Activated CD4-positive, alpha-beta T cell treated with anti-CD3 and anti-CD28 coated beads, Interleukin-2, amount 50 U/mL, for 16 hours (primary cell): ENCODE measurements at regions not wholly inside any gene's neighbourhood (a gene's known extent, or its start where the extent isn't known, plus 50 kb on each side); places are given as distances from the start of the nearest gene placed in this dataset.
"Not testable (repeated sequence)": the region's sequence is repeated elsewhere in the genome, so short reads cannot be mapped to it uniquely, and the experiment has no call there.

Experiments used
- DNase-seq: peaks from one replicate; pipeline ENCODE4 v3.0.0-alpha.2; 2020

DNA sequence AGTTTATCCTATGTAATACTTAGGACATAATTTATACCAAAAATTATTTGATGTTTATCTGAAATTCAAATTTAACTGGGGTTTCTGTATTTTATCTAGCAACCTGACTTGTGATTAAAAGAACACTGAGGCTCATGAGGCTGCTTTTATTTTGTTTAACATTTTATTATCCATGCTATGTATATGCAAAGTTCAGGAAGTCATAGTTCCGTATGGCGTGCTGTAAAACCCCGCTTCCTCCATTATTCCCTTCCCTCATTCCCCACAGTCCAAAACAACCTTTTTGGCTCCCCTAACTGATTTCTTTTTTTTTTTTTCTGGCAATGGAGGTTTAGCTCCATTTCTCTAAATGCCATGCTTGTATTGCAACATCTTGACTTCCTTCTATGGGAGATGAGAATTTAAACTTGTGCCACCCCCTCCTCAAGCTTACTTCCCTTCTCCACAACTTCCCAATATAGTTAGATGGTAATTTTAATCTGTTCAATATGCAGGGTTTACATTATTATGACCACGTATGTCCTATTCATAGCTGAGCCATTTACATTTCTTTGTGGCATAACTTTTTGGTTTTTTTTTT, 138.0 kb upstream of the DNAH14 start:
- DNase-seq = no peak

DNA sequence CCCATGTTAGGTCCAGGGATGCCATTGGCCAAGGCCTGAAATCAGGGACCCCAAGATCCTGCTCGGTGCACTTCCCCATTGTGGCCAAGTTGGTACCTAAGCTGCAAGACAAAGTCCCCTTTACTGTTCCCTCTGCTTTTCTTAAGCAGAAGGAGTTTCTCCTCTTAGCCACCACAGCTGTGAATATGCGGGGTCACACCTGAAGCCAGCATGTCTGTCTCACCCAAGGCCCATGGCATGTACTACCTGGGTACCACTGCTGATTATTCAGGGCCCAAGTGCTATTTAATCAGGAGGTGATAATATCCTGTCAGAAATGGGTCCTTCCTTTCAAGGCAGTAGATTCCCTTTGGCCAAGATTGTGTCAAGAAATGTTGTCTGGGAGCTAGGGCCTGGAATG, 133.9 kb upstream of the DNAH14 start:
- DNase-seq = no peak

DNA sequence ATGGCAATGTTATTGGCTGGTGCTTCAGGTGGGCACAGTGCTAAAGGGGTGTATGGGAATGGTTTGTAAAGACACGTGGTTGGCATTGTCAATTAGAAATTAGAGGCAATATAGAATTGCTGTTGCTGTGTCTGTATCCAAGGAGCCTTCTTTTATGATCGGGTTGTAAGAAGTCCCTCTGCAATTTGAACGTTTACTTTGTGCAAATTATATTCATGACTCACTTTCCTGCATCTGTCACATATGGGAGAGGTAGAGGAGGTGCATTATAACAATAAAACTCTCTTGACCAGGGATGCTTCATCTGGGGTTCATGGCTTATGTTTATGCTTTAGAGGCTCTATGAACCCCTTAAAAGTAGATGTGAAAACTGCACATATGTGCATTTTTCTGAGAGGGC, 130.4 kb upstream of the DNAH14 start:
- no peak for DNase-seq

DNA sequence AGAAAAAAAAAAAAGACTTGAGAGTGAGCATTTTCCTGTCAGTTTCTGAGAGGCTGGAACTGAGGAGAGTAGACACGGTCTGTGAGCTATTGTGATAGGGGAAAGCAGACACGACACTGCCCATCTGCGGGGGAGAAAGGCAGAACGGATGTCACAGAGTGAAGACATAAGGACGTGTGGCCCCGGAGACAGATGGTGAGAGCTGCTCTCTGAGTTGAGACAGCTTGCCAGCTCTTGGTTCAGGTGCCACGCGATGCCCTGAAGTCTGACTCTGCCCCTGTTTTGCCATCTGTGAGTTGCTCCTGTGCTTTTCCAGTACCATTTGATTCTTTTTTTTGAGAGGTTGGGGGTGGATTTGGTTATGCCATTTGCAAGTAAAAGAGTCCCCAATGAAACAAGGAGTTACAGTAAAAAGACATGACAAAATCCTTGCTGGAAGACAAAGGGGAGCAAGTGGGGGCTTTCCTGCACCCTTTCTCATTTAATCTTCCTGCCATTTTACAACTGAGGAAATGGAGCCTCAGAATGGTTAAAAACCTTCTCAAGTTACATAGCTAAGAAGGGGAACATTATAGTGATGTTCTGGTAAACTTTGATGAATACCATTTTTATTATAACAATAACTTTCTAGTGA, 128.9 kb upstream of the DNAH14 start:
- DNase-seq = no peak

DNA sequence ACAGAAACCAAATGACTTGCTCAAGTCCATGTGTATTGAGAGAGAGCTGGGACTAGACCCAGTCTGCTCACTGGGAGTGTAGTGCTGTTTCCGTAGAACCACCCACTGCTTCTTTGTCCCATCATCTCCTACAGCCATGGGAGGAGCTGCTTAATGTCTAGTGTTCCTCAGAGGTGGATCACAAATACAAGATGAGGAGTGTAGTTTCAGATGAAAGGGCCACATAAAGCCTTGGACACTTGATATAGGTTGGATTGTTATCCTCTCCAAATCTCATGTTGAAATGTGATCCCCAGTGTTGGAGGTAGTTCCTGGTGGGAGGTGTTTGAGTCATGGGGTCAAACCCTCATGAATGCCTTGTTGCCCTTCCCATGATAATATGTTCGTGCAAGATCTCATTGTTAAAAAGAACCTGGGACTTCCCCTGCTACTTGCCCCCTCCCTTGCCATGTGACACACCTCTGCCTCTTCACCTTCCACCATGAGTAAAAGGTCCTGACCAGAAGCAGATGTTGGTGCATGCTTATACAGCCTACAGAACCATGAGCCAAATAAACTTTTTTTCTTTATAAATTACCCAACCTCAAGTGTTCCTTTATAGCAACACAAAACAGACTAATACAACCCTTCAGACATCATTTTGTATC, 127.5 kb upstream of the DNAH14 start:
- no peak for DNase-seq

DNA sequence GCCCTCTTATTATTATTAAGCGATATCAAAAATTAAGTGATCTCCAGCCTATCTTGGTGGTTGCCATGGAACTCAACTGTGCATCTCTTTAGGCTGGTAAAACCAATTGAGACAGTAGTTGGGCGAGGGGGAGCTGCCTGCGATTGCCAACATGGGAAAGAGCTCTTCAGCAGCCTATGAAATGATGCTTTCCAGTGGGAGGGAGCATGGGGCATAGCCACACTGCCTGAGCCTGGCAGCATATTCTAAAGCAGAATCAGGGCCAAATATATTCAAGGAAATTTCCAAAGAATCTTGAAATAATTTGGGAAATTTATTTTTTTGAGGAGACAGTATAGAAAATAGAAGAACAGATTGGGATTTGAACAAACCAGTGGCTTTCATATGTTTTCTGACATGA, 126.9 kb upstream of the DNAH14 start:
- no peak for DNase-seq

GRCh38 chr1:224804220-224804619, 125.3 kb upstream of the DNAH14 start:
- DNase-seq = no peak

DNA sequence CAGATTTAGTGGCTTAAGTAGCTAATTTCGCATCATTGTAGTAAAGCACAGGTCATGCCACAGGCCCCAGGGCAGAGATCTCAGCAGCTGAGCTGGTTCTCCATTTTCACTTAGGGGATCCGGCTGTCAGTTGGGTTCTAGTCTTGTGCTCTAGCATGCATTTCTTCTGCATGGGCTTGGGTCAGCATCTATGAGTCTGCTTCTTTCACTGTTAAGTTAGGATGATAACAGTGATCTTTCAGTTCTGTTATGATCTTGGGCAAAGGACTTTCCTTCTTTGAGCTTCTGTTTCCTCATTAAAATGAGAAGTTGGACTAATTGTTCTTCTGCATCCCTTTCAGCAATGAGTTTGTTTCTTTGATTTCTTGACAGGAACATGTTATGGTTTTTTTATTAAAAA, 123.6 kb upstream of the DNAH14 start:
- no peak for DNase-seq

- no peak for DNase-seq
Observed at GRCh38 chr1:224809137-224809536, 120.3 kb upstream of the DNAH14 start.

DNA sequence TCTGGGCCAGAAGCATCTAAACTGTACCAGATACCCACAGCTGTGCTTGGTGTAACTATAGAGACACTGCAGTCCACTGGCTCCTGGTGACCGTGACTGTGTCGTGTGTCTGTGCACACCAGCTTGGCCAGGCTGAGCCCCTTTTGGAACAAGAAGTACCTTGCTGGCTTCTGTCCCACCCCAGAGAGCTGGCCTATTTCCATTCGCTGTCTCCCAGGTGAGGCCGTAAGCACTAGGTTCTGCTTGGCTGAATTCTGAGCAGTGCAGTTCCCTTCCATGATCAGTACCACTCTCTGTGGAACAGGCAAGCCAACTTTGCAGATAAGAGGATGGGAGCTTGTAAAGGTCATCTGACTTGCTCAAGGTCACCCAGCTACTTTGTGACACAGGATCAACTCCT, 119.9 kb upstream of the DNAH14 start:
- DNase-seq = no peak

DNA sequence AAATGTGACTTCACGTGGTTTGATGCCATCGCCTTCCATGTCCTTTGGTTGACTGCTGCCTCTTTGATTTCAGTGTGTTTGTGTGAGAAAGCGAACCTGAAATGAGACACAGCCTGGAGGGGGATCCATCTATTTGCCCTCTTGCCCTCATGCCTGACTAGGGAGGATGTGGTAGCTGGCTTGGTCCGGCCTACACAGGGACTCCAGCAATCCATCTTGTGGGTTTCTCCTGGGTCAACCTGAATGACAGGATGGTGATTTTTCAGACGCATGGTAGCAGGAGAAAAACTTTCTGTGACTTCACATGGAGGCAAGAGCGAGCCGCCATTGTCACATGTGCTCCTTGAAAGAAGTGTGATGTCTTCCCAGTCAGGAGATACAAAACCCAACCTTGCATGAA, 117.9 kb upstream of the DNAH14 start:
- DNase-seq = no peak

- DNase-seq = no peak
Observed at GRCh38 chr1:224815647-224816046, 113.8 kb upstream of the DNAH14 start.

- DNase-seq = no peak
Observed at GRCh38 chr1:224816062-224816461, 113.4 kb upstream of the DNAH14 start.

- DNase-seq = no peak
Observed at GRCh38 chr1:224817382-224817781, 112.1 kb upstream of the DNAH14 start.

GRCh38 chr1:224819861-224820260, 109.6 kb upstream of the DNAH14 start:
- no peak for DNase-seq

DNA sequence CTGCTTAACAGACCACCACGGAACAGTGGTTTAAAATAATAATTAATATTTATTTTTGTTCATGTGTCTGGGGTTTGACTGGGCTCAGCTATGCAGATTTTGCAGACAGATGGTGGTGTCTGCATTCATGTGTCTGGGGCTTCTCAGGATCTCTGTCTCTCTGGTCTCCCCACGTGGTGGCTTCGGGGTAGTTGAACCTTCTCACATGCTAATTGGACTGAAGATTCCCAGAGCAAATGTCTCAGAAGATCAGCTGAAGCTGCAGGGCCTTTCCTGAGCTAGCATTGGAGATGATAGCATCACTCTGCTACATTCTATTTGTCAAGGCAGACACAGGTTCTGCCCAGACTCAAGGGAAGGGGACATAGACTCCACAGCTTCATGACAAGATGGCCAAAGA, 109.1 kb upstream of the DNAH14 start:
- DNase-seq = no peak

DNA sequence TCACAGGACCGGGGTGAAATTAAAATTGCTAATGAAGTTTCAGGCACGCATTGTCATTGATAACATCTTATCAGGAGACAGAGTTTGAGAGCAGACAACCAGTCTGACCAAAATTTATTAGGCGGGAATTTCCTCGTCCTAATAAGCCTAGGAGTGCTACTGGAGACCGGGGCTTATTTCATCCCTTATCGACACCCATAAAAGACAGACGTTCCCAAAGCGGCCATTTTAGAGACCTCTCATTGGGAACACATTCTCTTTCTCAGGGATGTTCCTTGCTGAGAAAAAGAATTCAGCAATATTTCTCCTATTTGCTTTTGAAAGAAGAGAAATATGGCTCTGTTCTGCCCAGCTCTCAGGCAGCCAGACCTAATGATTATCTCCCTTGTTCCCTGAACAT, 107.7 kb upstream of the DNAH14 start:
- not testable (repeated sequence) for DNase-seq

- no peak for DNase-seq
Observed at GRCh38 chr1:224825525-224826000, 103.9 kb upstream of the DNAH14 start.

DNA sequence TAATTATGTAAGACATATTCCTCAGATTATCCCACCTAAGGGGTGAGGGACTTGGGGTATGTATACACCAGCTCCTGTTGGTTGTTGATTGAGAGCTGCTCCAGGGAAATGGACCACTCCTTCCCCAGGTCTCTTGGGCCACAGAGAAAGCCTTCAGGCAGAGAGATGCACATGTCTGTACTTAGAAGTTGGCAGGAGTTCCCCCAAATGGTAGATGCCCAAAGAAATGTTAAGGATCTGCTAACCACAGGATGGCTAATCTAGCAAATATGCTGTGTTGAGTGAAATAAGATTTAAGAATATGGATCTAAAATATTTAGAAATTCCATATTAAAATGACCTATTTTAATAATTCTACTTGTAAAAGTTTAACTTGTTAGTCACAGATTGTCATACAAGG, 100.8 kb upstream of the DNAH14 start:
- no peak for DNase-seq

GRCh38 chr1:224831501-224831900, 98.0 kb upstream of the DNAH14 start:
- no peak for DNase-seq

DNA sequence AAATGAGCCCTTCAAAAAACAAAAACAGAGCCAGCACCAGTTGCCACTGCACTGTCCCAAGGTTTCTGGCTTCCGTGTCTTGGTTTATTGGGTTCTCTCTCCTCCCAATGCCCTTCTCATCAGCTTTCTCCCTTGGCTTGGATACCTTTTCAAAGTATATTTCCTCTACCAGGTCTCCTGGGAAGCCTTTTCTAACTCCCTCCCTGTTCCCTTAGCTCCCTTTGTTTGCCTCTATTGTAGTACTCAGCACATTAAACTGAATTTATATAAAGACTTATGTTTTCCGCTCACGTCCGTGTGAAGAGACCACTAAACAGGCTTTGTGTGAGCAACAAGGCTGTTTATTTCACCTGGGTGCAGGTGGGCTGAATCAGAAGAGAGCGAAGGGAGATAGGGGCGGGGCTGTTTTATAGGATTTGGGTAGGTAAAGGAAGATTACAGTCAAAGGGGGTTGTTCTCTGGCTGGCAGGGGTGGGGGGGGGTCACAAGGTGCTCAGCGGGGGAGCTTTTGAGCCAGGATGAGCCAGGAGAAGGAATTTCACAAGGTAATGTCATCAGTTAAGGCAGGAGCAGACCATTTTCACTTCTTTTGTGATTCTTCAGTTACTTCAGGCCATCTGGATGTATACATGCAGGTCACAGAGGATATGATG, 89.7 kb upstream of the DNAH14 start:
- not testable (repeated sequence) for DNase-seq

GRCh38 chr1:224841803-224842202, 87.7 kb upstream of the DNAH14 start:
- not testable (repeated sequence) for DNase-seq

DNA sequence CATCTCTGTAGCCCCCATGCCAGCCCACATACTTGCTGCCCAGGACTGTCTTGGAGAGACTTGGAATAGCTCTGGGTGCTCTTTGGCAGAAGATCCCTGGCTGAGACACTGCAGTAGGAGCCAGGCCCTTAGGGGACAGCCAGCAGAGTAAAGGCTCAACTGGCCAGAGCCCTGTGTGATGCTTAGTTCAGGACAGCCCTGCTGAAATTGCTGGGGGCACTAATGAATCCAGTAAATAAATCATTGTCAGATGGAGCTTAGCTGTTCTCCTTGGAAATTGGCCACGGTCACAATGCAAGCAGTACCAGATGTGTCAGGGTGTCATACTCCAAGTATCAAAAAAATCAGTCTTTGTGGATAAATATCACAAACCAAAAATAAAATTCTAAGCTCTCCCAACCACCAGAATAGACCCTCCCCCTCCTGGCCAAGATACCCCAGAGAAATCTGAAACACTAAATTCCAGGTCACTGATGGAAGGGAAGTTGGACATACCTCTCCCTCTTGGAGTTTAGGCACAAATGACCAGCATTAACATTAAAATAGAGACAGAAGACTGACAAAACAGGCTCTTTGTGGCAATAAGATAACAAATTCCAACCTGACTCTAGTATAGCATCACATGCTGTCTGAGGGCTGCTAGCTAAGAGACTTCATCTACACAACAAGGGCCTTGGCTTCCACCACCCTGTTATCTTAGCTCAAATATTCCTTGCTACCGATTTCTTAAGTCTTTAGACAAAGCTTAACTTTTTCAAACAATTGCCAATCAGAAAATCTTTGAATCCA, 83.2 kb upstream of the DNAH14 start:
- DNase-seq = no peak
